ENCODE measurements at regions not wholly inside any gene's neighbourhood (a gene's known extent, or its start where the extent isn't known, plus 50 kb on each side); places are given as distances from the start of the nearest gene placed in this dataset.

DNA sequence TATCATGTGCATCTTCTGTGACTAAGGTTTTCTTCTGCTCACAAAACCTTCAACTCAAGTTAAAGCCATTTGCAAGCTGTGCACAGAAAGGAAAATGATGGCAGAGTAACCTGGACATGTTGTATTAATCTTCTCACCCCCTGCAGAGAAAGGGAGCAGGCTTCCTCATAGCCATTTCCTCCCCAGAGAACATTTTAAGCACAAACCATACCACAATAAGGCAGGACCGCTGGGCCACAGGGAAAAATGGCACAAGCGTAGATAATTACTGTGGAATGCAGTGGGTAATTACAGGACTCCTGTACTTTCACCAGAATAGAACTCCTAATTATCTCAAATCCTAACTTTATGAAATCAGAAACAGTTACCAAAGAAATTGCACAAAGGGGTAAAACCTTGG is 215.7 kb downstream of the KIF21A start:
- Histone ChIP-seq H2AFZ (ENCODE audit: low read depth, low read length) (no peak overlapping the region), H3K9me1 (ENCODE audit: control insufficient read depth, insufficient read depth, low read length) (no peaks in the 10 kb centered on the region), H3K27me3 (ENCODE audit: control insufficient read depth in 2 of 2, insufficient read depth in 2 of 2, low read length in 2 of 2) (no peaks in the 10 kb centered on the region), H4K20me1 (replicated peaks; ENCODE audit: control insufficient read depth, insufficient read depth, low read length) (no peaks in the 10 kb centered on the region), H3K79me2 (ENCODE audit: control insufficient read depth, insufficient read depth, low read length) (no peaks in the 10 kb centered on the region), H3K4me1 (replicated peaks in 1 of 2; ENCODE audit: control insufficient read depth in 2 of 2, insufficient read depth in 2 of 2, low read length in 2 of 2) (no peaks in the 10 kb centered on the region), H3K9ac (ENCODE audit: insufficient read depth in 1 of 2, low read depth in 2 of 2, low read length in 2 of 2) (no peak overlapping the region), H3K36me3 (ENCODE audit: control insufficient read depth, insufficient read depth, low read length) (no peaks in the 10 kb centered on the region), H3K9me3 (replicated peaks; ENCODE audit: control insufficient read depth, insufficient read depth, low read depth, low read length) (no peaks in the 10 kb centered on the region), H3K4me2 (ENCODE audit: insufficient read depth, low read length) (no peak overlapping the region), H3K27ac (ENCODE audit: extremely low read depth, low read depth, low read length) (no peak overlapping the region), H3K4me3 (no peak overlapping the region)
- 8% methylated on average over 2 of the region's 2 CpGs for WGBS (ENCODE audit: insufficient coverage, low coverage, missing lambda C conversion rate)
- DNase-seq (ENCODE audit: extremely low read depth in 1 of 4, low spot score in 3 of 4): no peak
- TF ChIP-seq SMAD1 (IDR thresholded peaks at IDR 0.05; ENCODE audit: low read depth, low read length, partially characterized antibody): no peak
- TF ChIP-seq, protein P1, sequence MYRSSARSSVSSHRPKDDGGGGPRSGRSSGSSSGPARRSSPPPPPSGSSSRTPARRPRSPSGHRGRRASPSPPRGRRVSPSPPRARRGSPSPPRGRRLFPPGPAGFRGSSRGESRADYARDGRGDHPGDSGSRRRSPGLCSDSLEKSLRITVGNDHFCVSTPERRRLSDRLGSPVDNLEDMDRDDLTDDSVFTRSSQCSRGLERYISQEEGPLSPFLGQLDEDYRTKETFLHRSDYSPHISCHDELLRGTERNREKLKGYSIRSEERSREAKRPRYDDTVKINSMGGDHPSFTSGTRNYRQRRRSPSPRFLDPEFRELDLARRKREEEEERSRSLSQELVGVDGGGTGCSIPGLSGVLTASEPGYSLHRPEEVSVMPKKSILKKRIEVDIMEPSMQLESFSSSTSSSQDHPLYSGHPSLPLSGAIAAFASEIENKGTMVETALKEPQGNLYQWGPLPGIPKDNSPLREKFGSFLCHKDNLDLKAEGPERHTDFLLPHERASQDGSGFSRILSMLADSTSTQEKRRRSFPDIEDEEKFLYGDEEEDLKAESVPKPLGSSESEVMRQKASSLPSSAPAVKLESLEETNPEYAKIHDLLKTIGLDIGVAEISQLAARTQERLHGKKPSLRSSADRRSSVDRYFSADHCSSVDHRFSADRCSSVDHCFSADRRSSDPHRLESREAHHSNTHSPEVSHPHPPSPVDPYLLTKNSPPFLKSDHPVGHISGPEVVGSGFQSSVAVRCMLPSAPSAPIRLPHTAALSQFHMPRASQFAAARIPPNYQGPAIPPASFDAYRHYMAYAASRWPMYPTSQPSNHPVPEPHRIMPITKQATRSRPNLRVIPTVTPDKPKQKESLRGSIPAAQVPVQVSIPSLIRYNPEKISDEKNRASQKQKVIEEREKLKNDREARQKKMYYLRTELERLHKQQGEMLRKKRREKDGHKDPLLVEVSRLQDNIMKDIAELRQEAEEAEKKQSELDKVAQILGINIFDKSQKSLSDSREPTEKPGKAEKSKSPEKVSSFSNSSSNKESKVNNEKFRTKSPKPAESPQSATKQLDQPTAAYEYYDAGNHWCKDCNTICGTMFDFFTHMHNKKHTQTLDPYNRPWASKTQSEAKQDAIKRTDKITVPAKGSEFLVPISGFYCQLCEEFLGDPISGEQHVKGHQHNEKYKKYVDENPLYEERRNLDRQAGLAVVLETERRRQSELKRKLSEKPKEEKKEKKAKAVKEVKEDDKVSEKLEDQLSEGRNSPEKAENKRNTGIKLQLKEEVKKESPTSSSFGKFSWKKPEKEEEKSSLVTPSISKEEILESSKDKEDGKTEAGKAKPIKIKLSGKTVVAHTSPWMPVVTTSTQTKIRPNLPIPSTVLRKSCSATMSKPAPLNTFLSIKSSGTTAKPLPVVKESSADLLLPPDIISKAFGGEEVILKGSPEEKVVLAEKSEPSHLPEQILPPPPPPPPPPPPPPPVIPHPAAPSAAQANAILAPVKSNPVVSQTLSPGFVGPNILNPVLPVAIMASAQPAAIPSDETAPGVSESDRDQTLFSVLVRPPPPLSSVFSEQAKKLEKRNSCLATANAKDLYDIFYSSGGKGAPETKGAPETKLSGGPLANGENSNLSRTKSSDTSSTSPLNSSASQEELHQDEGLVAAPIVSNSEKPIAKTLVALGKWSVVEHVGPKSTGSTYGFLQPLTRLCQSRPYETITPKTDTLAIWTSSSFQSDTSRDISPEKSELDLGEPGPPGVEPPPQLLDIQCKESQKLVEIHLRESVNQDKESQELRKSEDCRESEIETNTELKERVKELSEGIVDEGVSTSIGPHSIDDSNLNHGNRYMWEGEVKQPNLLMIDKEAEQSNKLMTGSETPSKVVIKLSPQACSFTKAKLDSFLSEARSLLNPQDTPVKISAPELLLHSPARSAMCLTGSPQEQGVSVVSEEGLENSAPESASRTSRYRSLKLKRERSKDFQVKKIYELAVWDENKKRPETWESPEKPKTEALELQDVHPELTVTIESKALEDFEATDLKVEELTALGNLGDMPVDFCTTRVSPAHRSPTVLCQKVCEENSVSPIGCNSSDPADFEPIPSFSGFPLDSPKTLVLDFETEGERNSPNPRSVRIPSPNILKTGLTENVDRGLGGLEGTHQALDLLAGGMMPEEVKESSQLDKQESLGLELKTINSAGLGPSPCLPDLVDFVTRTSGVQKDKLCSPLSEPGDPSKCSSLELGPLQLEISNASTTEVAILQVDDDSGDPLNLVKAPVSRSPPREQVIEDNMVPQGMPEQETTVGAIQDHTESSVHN (IDR thresholded peaks at IDR 0.05; ENCODE audit: borderline replicate concordance in 1 of 2, low read depth in 1 of 2): no peak
- no peak for TF ChIP-seq ZC3H11A (IDR thresholded peaks at IDR 0.05; ENCODE audit: low read depth, low read length)
- no peak for TF ChIP-seq NR2F6 (CRISPR knock-in tag; IDR thresholded peaks at IDR 0.05)
- no peak for TF ChIP-seq BCL6 (CRISPR knock-in tag; IDR thresholded peaks at IDR 0.05)
- TF ChIP-seq ZNF133 (CRISPR knock-in tag; IDR thresholded peaks at IDR 0.05): no peak
- no peak for TF ChIP-seq KLF1 (tag; IDR thresholded peaks at IDR 0.05)
- ATAC-seq: no peak
- ChIA-PET POLR2A (no interaction called here), CTCF (ENCODE audit: low intra/inter-chr PET ratio) (no interaction called here)
- no TSS peak for BruUV-seq (replicated peaks)
- no peak for FAIRE-seq
- intact Hi-C loops (cut with micrococcal nuclease): no loop called here
- in situ Hi-C loops (cut with MboI): no loop called here

All from K562 (cell line).